Stomach (tissue), 4 donors: ENCODE measurements at regions not wholly inside any gene's neighbourhood (a gene's known extent, or its start where the extent isn't known, plus 50 kb on each side); places are given as distances from the start of the nearest gene placed in this dataset.

ENCODE experiments used
- CTCF ChIP-seq, 7 experiments: fragments of 450-650 bp in 4 of 7; fragments of 200-600 bp in 3 of 7; sonication (generic) in 3 of 7; IDR thresholded peaks; one replicate each; pipeline ENCODE4 v1.5.1; 2016 to 2019; ENCODE audit warnings: antibody characterized with exemption in 7 of 7, control low read depth in 2 of 7, mild to moderate bottlenecking in 1 of 7
- EP300 ChIP-seq: sonication (generic); formaldehyde crosslinking; IDR thresholded peaks from one replicate; pipeline ENCODE4 v1.6.1; 2017; ENCODE audit warnings: antibody characterized with exemption
- POLR2A ChIP-seq, 4 donors: fragments of 450-650 bp; IDR thresholded peaks; one replicate each; pipeline ENCODE4 v1.6.1; 2016; ENCODE audit warnings: antibody characterized with exemption in 4 of 4, control low read depth in 2 of 4, mild to moderate bottlenecking in 1 of 4, moderate library complexity in 1 of 4
- POLR2AphosphoS5 ChIP-seq, 3 donors: sonication (generic); formaldehyde crosslinking; IDR thresholded peaks; one replicate each; pipeline ENCODE4 v1.6.1; 2016; ENCODE audit warnings: antibody characterized with exemption in 3 of 3

GRCh38 chr14:55761651-55762050 is 181.6 kb downstream of the KTN1 start:
- TF ChIP-seq CTCF (IDR thresholded peaks at IDR 0.05) (no peak), POLR2A (IDR thresholded peaks at IDR 0.05) (no peak), POLR2AphosphoS5 (IDR thresholded peaks at IDR 0.05) (no peak), EP300 (no peak)
